WTC11 (cell line): ENCODE measurements at regions not wholly inside any gene's neighbourhood (a gene's known extent, or its start where the extent isn't known, plus 50 kb on each side); places are given as distances from the start of the nearest gene placed in this dataset.

Experiments
- ATAC-seq: fragments of 200-7000 bp; cut with Tn5 transposase; 2 replicates; pipeline ENCODE4 v1.10.0; 2021; ENCODE audit warnings: mild to moderate bottlenecking, moderate library complexity
- CTCF ChIA-PET: fragments of 300-600 bp; sonication (Branson Sonifier 250); formaldehyde crosslinking; loops from one replicate; lab custom pipeline; 2021; ENCODE audit warnings: antibody characterized with exemption; lab: Charles Lee
- POLR2A ChIA-PET: fragments of 350-600 bp; sonication (Branson Sonifier 250); formaldehyde crosslinking; loops from one replicate; lab custom pipeline; 2021; ENCODE audit warnings: antibody characterized with exemption; lab: Charles Lee
- DNase-seq: peaks from one replicate; pipeline ENCODE4 v3.0.0; 2021; ENCODE audit warnings: low spot score
- H3K27ac Mint-ChIP-seq: 2 replicates; pipeline ENCODE4 v1.8.0; 2021; ENCODE audit warnings: mixed read lengths
- H3K27me3 Mint-ChIP-seq: 2 replicates; pipeline ENCODE4 v1.8.0; 2021; ENCODE audit warnings: low read depth, mild to moderate bottlenecking, moderate library complexity, mixed read lengths
- H3K36me3 Mint-ChIP-seq: 2 replicates; pipeline ENCODE4 v1.8.0; 2021; ENCODE audit warnings: mixed read lengths
- H3K4me1 Mint-ChIP-seq: 2 replicates; pipeline ENCODE4 v1.8.0; 2022; ENCODE audit warnings: mixed read lengths
- H3K4me3 Mint-ChIP-seq: 2 replicates; pipeline ENCODE4 v1.8.0; 2021; ENCODE audit warnings: mild to moderate bottlenecking, moderate library complexity, mixed read lengths
- H3K9me3 Mint-ChIP-seq: 2 replicates; pipeline ENCODE4 v1.8.0; 2021; ENCODE audit warnings: mixed read lengths
- JAZF1 ChIP-seq: fragments of 250-450 bp; sonication (Bioruptor Pico); IDR thresholded peaks from 2 replicates; pipeline ENCODE4 v1.9.0; 2021; ENCODE audit warnings: moderate library complexity, mild to moderate bottlenecking, inconsistent platforms
- JUN ChIP-seq: sonication (generic); formaldehyde crosslinking; IDR thresholded peaks from 2 replicates; pipeline ENCODE4 v1.8.0; 2023; ENCODE audit warnings: mild to moderate bottlenecking, missing genetic modification reagents
- KAT7 ChIP-seq: sonication (generic); formaldehyde crosslinking; IDR thresholded peaks from 2 replicates; pipeline ENCODE4 v1.8.1; 2023; ENCODE audit warnings: missing genetic modification reagents, mild to moderate bottlenecking, borderline replicate concordance
- MXD4 ChIP-seq: fragments of 250-450 bp; sonication (Bioruptor Pico); IDR thresholded peaks from 2 replicates; pipeline ENCODE4 v1.8.0; 2021; ENCODE audit warnings: mild to moderate bottlenecking, moderate library complexity, borderline replicate concordance
- OVOL2 ChIP-seq: fragments of 250-450 bp; sonication (Bioruptor Pico); IDR thresholded peaks from 2 replicates; pipeline ENCODE4 v1.9.0; 2021; ENCODE audit warnings: mild to moderate bottlenecking, borderline replicate concordance
- RELA ChIP-seq: sonication (generic); formaldehyde crosslinking; IDR thresholded peaks from 2 replicates; pipeline ENCODE4 v1.8.1; 2022; ENCODE audit warnings: missing genetic modification reagents, mild to moderate bottlenecking, borderline replicate concordance
- TCF7 ChIP-seq: sonication (generic); formaldehyde crosslinking; IDR thresholded peaks from 2 replicates; pipeline ENCODE4 v1.8.0; 2022; ENCODE audit warnings: mild to moderate bottlenecking, low read depth, missing genetic modification reagents, moderate library complexity
- TEAD1 ChIP-seq: sonication (generic); formaldehyde crosslinking; IDR thresholded peaks from 2 replicates; pipeline ENCODE4 v1.8.0; 2022; ENCODE audit warnings: mild to moderate bottlenecking, missing genetic modification reagents
- ZNF423 ChIP-seq: fragments of 250-450 bp; sonication (Bioruptor Pico); IDR thresholded peaks from 2 replicates; pipeline ENCODE4 v2.1.2; 2022; ENCODE audit warnings: mild to moderate bottlenecking, moderate library complexity
- TF ChIP-seq, protein P1 (sequence below): sonication (generic); formaldehyde crosslinking; IDR thresholded peaks from 2 replicates; pipeline ENCODE4 v1.8.0; 2023; ENCODE audit warnings: missing genetic modification reagents, mild to moderate bottlenecking, borderline replicate concordance
- TF ChIP-seq, protein P2 (sequence below): sonication (generic); formaldehyde crosslinking; IDR thresholded peaks from 2 replicates; pipeline ENCODE4 v1.8.0; 2022; ENCODE audit warnings: mild to moderate bottlenecking, missing genetic modification reagents
- TF ChIP-seq, protein P3 (sequence below): fragments of 200-600 bp; IDR thresholded peaks from 2 replicates; pipeline ENCODE4 v1.8.0; 2022; ENCODE audit warnings: antibody characterized with exemption
- TF ChIP-seq, protein P4 (sequence below): fragments of 250-450 bp; sonication (Bioruptor Pico); IDR thresholded peaks from 2 replicates; pipeline ENCODE4 v1.9.0; 2021; ENCODE audit warnings: mild to moderate bottlenecking
- TF ChIP-seq, protein P5 (sequence below): sonication (generic); formaldehyde crosslinking; IDR thresholded peaks from 2 replicates; pipeline ENCODE4 v1.8.1; 2023; ENCODE audit warnings: mild to moderate bottlenecking, moderate library complexity, missing genetic modification reagents

DNA sequence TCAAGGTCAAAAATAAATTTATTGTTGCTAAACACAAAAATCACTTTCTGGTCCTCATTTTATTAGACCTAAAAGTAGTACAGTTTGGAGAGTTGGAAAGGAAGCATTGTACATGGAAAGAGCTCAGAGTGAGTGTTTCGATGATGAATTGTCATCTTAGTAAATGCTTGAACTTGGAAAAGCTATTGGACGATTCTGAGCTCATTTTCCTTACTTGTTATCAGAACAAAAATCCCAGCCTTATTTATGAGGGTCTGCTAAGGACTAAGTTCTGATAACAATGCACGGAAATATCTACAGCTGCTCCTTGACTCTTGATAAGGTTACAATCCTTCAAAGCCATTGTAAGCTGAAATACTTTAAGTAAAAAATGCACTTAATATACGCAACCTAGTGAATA is 710.0 kb upstream of the PTBP2 start (continued):
- no peak for TF ChIP-seq ZNF423
- TF ChIP-seq KAT7 (CRISPR knock-in tag): no peak
- TF ChIP-seq, protein P1, sequence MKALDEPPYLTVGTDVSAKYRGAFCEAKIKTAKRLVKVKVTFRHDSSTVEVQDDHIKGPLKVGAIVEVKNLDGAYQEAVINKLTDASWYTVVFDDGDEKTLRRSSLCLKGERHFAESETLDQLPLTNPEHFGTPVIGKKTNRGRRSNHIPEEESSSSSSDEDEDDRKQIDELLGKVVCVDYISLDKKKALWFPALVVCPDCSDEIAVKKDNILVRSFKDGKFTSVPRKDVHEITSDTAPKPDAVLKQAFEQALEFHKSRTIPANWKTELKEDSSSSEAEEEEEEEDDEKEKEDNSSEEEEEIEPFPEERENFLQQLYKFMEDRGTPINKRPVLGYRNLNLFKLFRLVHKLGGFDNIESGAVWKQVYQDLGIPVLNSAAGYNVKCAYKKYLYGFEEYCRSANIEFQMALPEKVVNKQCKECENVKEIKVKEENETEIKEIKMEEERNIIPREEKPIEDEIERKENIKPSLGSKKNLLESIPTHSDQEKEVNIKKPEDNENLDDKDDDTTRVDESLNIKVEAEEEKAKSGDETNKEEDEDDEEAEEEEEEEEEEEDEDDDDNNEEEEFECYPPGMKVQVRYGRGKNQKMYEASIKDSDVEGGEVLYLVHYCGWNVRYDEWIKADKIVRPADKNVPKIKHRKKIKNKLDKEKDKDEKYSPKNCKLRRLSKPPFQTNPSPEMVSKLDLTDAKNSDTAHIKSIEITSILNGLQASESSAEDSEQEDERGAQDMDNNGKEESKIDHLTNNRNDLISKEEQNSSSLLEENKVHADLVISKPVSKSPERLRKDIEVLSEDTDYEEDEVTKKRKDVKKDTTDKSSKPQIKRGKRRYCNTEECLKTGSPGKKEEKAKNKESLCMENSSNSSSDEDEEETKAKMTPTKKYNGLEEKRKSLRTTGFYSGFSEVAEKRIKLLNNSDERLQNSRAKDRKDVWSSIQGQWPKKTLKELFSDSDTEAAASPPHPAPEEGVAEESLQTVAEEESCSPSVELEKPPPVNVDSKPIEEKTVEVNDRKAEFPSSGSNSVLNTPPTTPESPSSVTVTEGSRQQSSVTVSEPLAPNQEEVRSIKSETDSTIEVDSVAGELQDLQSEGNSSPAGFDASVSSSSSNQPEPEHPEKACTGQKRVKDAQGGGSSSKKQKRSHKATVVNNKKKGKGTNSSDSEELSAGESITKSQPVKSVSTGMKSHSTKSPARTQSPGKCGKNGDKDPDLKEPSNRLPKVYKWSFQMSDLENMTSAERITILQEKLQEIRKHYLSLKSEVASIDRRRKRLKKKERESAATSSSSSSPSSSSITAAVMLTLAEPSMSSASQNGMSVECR (CRISPR knock-in tag): no peak

DNA sequence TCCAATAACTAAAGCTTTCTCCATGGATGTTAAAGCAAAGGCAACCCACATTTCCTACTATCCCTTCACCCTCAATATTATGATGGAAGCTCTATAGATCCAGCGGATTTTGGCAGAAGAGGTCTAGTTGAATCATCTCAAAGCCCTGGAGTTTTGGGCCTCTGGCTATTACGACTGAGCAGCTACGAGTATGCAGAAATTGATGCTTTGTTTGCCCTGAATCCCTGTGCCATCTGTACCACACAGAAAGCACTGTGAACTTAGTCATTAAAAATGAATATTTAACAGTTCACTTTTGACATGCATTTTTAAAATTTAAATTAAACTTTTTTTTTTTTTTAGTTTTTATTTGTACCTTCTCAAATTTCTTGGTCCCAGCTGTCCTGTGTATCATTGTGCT is 705.4 kb upstream of the PTBP2 start:
- DNase-seq (no peak), ATAC-seq (no peak)
- Mint-ChIP-seq H3K9me3 (no peaks in the 10 kb centered on the region), H3K27ac (no peak overlapping the region), H3K4me1 (no peaks in the 10 kb centered on the region), H3K27me3 (no peaks in the 10 kb centered on the region), H3K4me3 (no peak overlapping the region), H3K36me3 (no peaks in the 10 kb centered on the region)
- ChIA-PET CTCF (no interaction called here), POLR2A (no interaction called here)
- no peak for TF ChIP-seq RELA (CRISPR knock-in tag)
- TF ChIP-seq JAZF1 (CRISPR knock-in tag): no peak
- TF ChIP-seq OVOL2 (CRISPR knock-in tag): no peak
- TF ChIP-seq, protein P2, sequence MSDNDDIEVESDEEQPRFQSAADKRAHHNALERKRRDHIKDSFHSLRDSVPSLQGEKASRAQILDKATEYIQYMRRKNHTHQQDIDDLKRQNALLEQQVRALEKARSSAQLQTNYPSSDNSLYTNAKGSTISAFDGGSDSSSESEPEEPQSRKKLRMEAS (CRISPR knock-in tag): no peak
- TF ChIP-seq, protein P3, sequence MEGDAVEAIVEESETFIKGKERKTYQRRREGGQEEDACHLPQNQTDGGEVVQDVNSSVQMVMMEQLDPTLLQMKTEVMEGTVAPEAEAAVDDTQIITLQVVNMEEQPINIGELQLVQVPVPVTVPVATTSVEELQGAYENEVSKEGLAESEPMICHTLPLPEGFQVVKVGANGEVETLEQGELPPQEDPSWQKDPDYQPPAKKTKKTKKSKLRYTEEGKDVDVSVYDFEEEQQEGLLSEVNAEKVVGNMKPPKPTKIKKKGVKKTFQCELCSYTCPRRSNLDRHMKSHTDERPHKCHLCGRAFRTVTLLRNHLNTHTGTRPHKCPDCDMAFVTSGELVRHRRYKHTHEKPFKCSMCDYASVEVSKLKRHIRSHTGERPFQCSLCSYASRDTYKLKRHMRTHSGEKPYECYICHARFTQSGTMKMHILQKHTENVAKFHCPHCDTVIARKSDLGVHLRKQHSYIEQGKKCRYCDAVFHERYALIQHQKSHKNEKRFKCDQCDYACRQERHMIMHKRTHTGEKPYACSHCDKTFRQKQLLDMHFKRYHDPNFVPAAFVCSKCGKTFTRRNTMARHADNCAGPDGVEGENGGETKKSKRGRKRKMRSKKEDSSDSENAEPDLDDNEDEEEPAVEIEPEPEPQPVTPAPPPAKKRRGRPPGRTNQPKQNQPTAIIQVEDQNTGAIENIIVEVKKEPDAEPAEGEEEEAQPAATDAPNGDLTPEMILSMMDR: no peak

DNA sequence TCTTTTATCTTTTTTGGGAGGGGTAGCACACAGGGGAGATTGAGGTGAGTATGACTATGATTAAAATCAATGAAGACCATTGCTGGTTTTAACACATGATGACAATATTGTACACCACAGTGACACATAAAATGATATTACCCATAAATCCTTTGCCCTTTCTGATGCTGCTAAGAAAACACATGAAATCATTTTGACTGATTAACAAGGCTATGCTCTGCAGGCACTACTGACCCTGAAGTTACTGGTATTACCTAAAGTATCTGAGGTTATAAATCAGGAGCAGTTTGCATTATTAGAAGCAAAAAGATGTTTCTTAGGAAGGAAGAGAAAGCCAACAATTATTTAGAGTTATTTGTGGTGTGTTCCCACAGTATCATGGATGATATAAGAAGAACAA is 701.2 kb upstream of the PTBP2 start:
- DNase-seq (no peak), ATAC-seq (no peak)
- no peaks in the 10 kb centered on the region for H3K27me3 Mint-ChIP-seq
- no peaks in the 10 kb centered on the region for H3K9me3 Mint-ChIP-seq
- no peaks in the 10 kb centered on the region for H3K36me3 Mint-ChIP-seq
- POLR2A ChIA-PET: no interaction called here
- no peak overlapping the region for H3K27ac Mint-ChIP-seq
- no peaks in the 10 kb centered on the region for H3K4me1 Mint-ChIP-seq
- TF ChIP-seq, protein P4, sequence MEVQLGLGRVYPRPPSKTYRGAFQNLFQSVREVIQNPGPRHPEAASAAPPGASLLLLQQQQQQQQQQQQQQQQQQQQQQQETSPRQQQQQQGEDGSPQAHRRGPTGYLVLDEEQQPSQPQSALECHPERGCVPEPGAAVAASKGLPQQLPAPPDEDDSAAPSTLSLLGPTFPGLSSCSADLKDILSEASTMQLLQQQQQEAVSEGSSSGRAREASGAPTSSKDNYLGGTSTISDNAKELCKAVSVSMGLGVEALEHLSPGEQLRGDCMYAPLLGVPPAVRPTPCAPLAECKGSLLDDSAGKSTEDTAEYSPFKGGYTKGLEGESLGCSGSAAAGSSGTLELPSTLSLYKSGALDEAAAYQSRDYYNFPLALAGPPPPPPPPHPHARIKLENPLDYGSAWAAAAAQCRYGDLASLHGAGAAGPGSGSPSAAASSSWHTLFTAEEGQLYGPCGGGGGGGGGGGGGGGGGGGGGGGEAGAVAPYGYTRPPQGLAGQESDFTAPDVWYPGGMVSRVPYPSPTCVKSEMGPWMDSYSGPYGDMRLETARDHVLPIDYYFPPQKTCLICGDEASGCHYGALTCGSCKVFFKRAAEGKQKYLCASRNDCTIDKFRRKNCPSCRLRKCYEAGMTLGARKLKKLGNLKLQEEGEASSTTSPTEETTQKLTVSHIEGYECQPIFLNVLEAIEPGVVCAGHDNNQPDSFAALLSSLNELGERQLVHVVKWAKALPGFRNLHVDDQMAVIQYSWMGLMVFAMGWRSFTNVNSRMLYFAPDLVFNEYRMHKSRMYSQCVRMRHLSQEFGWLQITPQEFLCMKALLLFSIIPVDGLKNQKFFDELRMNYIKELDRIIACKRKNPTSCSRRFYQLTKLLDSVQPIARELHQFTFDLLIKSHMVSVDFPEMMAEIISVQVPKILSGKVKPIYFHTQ (CRISPR knock-in tag): no peak
- TF ChIP-seq KAT7 (CRISPR knock-in tag): no peak
- CTCF ChIA-PET: no interaction called here
- H3K4me3 Mint-ChIP-seq: no peak overlapping the region

DNA sequence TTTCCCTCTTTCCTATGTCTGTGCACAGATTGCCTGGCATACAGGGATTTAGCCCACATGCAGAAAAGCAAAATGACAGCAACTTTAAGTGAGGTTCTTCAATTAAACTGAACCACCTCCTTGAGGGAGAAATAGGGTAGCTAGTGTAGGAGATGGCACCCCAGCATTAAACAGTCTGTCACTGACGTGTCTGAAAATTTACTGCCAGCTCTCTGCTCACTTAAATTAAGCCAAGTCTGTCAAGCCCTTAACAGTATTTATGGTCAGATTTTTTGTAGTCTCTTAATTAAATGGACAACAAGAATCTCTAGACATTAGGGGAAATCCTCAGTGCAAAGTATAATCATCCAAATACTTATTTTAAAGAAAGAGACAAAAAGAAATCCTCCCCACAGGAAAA is 696.5 kb upstream of the PTBP2 start:
- no peak for ATAC-seq
- Mint-ChIP-seq H3K36me3 (peaks cover 14% of the 10 kb centered on the region), H3K4me1 (no peaks in the 10 kb centered on the region), H3K27me3 (no peaks in the 10 kb centered on the region), H3K9me3 (peaks cover 15% of the 10 kb centered on the region), H3K4me3 (no peak overlapping the region), H3K27ac (no peak overlapping the region)
- DNase-seq: no peak
- no peak for TF ChIP-seq TCF7
- no peak for TF ChIP-seq TEAD1 (CRISPR knock-in tag)
- TF ChIP-seq, protein P5, sequence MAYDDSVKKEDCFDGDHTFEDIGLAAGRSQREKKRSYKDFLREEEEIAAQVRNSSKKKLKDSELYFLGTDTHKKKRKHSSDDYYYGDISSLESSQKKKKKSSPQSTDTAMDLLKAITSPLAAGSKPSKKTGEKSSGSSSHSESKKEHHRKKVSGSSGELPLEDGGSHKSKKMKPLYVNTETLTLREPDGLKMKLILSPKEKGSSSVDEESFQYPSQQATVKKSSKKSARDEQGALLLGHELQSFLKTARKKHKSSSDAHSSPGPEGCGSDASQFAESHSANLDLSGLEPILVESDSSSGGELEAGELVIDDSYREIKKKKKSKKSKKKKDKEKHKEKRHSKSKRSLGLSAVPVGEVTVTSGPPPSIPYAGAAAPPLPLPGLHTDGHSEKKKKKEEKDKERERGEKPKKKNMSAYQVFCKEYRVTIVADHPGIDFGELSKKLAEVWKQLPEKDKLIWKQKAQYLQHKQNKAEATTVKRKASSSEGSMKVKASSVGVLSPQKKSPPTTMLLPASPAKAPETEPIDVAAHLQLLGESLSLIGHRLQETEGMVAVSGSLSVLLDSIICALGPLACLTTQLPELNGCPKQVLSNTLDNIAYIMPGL (CRISPR knock-in tag): no peak
- TF ChIP-seq MXD4 (CRISPR knock-in tag): no peak
- TF ChIP-seq JUN: no peak
- CTCF ChIA-PET: no interaction called here
- POLR2A ChIA-PET: no interaction called here
